NAMALWA (cell line): ENCODE measurements at regions not wholly inside any gene's neighbourhood (a gene's known extent, or its start where the extent isn't known, plus 50 kb on each side); places are given as distances from the start of the nearest gene placed in this dataset.
"Not testable (repeated sequence)": the region's sequence is repeated elsewhere in the genome, so short reads cannot be mapped to it uniquely, and the experiment has no call there.

Source experiments
- DNase-seq: peaks from one replicate; pipeline ENCODE4 v3.0.0-alpha.2; 2015; ENCODE audit warnings: low spot score

- not testable (repeated sequence) for DNase-seq
These were observed 60.0 kb upstream of the GPC3 start for GRCh38 chrX:134045372-134045771.

- DNase-seq, result not testable (repeated sequence)
These were observed 81.7 kb upstream of the GPC3 start for GRCh38 chrX:134067107-134067506.

DNA sequence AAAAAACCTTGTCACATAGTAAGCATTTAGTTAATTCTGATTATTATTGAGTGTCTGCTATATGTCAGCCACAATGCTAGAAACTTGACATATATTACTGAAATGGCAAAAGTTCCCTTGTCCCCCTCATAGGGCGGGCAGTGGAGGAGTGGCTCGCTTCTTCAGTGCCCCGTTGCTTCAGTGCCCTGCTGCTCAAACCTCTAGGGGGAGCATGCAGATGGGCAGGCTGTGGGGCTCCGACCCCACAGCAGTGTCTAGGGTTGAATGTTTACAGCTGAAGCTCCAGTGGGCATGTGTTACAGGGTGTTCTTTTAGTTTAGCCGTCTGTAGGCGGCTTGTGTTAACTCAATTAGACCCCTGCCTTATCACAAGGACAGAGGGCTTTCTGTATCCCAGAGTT, 86.5 kb upstream of the GPC3 start:
- DNase-seq, result peak; percentile 1

DNA sequence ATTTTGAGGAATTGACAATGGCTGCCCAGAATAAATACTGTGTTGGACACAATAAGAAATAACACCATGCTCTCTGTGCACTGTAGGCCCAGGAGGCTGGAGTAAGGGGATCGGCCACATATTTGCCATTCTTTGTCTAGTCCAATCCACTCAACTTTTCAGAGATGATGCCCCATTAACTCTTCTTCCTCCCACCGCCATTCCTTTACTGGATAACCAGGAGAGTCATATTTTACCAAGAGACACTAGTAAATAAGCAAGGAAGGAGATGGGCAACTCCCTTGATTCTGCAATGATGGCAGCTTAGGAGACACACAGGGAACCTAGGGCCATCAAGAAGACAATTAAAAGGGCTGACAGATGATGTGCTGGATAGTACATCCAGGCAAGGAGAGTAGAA, 87.9 kb upstream of the GPC3 start:
- no peak for DNase-seq

- no peak for DNase-seq
These were observed 88.8 kb upstream of the GPC3 start for GRCh38 chrX:134074151-134074550.

GRCh38 chrX:134075894-134076718, 90.7 kb upstream of the GPC3 start:
- DNase-seq, result peak; percentile 0

DNA sequence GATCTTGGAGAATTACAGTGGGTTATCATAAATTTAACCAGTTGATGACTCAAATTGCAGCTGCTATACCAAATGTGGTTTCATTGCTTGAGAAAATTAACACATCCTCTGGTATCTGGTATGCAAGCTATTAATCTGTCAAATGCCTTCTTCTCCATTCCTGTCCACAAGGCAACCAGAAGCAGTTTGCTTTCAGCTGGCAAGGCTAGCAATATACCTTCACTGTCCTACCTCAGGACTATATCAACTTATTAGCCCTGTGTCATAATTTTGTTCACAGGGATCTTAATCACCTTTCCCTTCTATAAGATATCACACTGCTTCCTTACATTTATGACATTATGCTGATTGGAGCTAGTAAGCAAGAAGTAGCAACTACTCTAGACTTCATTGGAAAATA, 110.0 kb upstream of the GPC3 start:
- no peak for DNase-seq

GRCh38 chrX:134101636-134102035, 116.2 kb upstream of the GPC3 start:
- no peak for DNase-seq

- DNase-seq, result no peak
These were observed 121.7 kb upstream of the CCDC160 start for GRCh38 chrX:134115270-134115669.

- no peak for DNase-seq
These were observed 99.6 kb upstream of the CCDC160 start for GRCh38 chrX:134137341-134137740.

GRCh38 chrX:134139090-134139489, 97.9 kb upstream of the CCDC160 start:
- DNase-seq, result no peak

- DNase-seq, result peak; percentile 49
These were observed 92.8 kb upstream of the CCDC160 start for GRCh38 chrX:134144231-134144630.

DNA sequence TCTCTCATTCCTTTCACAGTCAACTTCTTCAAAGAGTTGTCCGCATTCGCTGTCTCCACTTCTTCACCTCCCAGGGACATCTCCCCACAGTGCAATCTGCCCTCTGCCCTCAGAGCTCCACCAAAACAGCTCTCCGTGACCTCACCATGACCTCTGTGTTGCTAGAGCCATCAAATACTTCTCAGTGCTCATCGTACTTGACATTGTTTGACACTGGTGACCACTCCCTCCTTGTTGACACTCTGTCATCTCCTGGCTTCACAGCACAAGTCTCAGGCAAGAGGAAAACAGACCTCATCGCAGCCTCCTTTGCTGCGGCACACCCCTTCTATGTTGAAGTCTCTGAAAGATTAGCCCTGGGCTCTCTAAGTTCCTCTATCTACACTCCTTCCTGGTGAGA, 90.5 kb upstream of the CCDC160 start:
- DNase-seq, result no peak

DNA sequence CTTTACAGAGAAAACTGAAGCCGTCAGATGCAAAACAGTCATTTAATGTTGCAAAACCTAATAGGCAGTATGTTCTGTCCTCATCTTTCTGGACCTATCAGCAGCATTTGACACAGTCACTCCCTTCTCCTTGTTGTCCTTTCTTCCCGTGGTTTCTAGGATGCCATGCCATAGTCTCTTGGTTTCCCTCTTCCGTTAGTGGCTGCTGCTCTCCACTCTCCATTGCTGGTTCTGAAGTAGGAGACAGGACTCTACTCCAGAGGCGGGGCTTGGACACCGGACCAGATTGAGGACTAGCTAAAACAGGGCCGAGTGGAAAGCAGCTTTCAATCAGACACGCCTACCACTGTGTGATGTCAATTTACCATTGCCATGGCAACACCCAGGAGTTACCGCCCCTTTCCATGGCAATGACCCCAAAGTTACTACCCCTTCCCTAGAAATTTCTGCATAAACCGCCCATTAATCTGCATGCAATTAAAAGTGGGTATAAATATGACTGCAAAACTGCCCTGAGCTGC, 88.8 kb upstream of the CCDC160 start:
- no peak for DNase-seq

- DNase-seq, result no peak
These were observed 78.0 kb upstream of the CCDC160 start for GRCh38 chrX:134158821-134159512.

- DNase-seq, result no peak
These were observed 75.8 kb upstream of the CCDC160 start for GRCh38 chrX:134161162-134161561.

DNA sequence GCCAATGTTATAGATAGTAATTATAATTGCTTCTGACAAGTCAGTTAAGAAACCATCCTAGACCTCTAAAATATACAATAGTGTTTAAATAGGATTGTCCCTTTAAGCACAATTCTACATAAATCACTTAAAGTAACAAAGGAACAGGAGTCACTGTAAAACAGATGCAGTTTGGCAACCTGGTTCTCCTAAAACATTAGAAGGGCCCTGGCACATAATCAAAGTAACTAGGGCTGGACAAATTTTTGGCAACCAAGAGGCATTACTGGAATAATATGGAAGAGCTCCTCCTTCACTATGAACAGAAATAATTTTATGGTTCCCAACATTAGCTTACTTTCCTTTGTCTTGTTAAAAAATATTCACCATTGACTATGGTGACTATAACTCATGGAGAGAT, 75.0 kb upstream of the CCDC160 start:
- DNase-seq, result no peak

DNA sequence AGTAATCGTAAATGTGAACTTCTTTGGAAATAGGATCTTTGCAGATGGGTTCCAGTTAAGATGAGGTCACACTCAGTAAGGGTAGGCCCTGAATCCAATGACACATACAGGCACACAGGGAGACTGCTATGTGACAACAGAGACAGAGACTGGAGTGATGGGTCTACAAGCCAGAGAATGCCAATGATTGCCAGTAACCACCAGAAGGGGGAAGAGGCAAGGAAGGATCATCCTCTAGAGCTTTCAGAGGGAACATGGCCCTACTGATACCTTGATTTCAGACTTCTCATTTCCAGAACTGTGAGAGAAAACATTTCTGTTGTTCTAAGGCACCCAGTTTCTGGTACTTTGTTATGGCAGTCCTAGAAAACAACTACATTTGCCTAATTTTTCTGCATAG, 73.1 kb upstream of the CCDC160 start:
- no peak for DNase-seq

DNA sequence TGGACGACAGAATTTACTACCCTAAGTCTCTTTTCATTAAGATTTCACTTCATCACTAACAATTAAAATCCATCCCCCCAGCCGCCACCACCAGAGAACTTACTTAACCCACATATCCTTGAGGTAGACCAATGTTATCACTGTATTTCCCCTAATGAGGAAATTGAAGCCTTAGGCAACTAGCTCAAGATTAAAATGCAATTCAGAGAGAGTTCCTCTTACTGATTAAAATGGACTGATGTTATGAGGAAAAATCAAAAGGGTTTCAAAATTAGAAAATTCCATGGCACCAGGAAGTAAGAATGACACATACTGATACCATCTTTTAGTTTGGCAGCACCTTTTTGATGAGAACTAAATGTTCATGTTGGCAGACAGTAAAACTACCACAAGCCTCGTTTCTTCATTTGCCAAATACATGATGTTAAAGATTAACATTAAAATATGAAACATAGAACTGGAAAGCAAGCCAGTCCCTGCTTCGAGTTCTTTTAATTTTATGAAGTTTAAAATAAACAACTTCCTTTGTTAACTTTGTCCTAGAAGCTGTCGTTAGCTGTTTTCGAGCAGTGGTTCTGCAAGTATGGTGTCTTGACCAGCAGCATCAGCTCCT, 69.3 kb upstream of the CCDC160 start:
- no peak for DNase-seq

DNA sequence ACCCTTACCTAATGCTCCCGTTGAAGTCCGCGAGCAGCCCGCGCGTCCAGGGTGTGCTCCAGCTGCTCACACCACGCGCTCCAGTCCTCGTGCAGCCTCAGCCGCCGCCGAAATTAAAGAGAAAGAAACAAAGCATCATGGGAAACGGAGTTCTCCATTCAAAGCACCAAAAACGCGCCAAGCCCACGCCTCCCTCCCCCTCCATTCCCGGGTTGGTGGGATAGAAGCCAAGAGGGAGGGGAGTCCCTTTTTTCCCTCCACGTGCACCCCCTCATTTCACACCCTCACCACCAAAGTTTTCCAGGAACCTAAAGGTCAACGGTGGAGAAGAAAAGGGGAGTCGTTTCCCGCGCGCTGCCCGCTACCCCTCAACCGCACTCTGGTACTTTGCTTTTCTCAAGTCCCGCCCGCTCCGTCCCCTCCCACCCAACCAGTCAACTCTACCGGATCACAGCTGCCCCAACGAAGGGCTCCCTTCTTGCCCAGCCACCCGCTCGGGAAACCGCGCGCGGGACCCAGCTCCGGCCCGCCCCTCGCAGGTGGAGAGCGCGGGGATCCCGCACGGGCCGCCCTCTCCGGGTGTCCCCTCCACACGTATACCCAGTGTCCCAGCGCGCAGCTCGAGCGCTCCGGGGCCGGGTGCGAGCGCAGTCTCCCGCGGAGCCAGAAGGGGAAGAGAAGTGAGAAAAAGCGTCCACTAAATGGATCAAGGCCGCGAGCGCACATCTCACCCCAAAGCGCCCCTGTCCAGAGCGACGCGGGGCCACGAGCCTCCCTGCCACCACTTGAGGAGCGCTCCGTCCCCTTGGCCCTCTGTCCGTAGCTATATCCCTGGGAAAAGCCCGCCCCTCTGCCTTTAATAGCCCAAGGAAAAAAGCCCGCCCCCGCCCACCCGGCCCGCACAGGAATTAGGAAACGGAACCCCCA, 65.1 kb upstream of the CCDC160 start:
- DNase-seq, result no peak

GRCh38 chrX:134172588-134173259, 64.3 kb upstream of the CCDC160 start:
- peak; percentile 38 for DNase-seq
